ENCODE measurements at regions not wholly inside any gene's neighbourhood (a gene's known extent, or its start where the extent isn't known, plus 50 kb on each side); places are given as distances from the start of the nearest gene placed in this dataset.

DNA sequence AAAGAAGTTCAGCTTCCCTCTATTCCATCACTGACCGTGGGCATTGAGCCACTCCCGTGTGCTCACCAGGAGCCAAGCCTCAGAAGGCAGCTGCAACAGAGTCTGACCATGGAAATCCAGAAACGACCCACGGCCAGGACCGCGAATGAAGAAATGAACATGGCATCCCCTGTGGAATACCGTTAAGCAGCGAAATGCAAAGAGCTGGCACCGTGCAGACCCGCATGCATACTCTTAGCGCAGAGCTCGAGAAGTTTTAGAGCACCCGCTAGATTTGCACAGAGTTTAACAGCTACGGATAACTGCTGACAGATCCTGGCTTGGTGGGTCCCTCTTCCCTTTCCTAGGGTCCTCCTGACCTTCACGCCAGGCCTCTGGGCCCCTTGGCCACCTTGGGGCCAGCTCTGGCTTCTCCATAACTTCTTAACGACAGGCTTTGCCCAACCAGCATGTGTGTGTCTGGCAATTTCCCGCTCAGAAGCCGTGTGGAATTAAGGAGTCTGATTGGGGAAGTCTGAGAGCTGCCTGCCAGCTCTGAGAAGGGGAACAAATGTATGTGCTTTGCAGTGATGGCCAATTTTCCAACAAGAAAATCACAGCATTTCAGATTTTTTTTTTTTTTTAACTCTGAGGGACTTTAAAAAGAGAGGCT lies 75.3 kb upstream of the COL5A1 start:
- no peak for DNase-seq (ENCODE audit: low read depth)
- TF ChIP-seq, protein P1, sequence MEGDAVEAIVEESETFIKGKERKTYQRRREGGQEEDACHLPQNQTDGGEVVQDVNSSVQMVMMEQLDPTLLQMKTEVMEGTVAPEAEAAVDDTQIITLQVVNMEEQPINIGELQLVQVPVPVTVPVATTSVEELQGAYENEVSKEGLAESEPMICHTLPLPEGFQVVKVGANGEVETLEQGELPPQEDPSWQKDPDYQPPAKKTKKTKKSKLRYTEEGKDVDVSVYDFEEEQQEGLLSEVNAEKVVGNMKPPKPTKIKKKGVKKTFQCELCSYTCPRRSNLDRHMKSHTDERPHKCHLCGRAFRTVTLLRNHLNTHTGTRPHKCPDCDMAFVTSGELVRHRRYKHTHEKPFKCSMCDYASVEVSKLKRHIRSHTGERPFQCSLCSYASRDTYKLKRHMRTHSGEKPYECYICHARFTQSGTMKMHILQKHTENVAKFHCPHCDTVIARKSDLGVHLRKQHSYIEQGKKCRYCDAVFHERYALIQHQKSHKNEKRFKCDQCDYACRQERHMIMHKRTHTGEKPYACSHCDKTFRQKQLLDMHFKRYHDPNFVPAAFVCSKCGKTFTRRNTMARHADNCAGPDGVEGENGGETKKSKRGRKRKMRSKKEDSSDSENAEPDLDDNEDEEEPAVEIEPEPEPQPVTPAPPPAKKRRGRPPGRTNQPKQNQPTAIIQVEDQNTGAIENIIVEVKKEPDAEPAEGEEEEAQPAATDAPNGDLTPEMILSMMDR (conservative IDR thresholded peaks at IDR 0.05; ENCODE audit: low read length) = no peak
- H3K4me3 ChIP-seq (ENCODE audit: low read length) = no peak overlapping the region

DNA sequence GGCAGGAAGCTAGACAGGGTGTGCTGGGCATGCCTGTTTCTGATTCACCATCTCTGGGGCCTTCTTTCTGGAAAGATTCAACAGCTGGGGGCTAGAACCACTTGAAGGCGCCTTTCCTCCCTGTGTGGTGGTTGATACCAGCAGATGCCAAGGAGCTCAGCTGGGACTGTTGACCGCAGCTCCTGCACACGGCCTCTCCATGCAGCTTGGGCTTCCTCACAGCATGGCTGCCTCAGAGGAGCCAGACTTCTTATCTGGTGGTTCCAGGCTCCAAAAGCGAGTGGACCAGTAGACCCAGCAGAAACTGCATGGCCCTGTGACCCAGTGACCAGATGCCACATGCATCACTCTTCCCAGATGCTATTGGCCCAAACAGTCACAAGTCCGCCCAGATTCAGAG lies 74.7 kb upstream of the COL5A1 start:
- no peak overlapping the region for H3K4me3 ChIP-seq (ENCODE audit: low read length)
- TF ChIP-seq, protein P1 (conservative IDR thresholded peaks at IDR 0.05; ENCODE audit: low read length) = no peak
- DNase-seq (ENCODE audit: low read depth) = no peak

DNA sequence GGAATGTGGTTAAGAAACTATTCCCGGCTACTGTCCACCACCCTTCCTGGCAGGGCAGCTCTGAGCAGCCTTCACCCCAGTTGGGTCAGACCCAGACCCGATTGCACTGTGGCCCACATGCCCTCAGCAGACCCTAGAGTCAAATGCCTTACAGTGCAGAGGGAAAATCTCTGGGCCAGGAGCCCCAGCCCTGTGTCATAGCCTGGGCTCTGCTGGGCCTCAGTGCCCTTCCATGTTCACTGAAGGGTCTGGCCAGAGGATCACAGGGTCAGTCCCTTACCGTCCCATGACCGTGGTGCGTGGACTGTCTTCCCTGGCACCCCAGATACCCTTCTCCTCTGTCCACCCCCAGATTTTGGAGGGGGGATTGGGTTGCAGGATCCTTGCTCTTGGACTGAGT lies 73.5 kb upstream of the COL5A1 start:
- H3K4me3 ChIP-seq (ENCODE audit: low read length) = no peak overlapping the region
- DNase-seq (ENCODE audit: low read depth) = no peak
- TF ChIP-seq, protein P1 (conservative IDR thresholded peaks at IDR 0.05; ENCODE audit: low read length) = no peak

DNA sequence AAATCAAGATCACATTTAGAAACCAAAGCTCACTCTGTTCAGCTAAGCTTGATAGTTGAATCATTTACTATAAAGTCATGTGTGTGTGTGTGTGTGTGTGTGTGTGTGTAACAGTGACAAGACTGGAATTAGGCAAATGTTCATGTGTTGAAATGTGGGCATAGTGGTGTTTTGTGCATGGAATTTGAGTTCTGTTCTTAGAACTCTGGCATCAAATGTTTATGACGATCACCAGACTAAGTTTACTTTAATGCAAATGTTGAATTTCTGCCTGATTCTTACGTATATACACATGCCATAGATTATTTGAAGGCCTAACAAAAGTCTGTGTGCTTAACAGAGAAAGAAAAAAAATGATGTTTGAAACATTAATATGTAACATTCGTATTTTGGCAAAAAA lies 72.8 kb upstream of the COL5A1 start:
- TF ChIP-seq, protein P1 (conservative IDR thresholded peaks at IDR 0.05; ENCODE audit: low read length) = no peak
- peak; percentile 69 for DNase-seq (ENCODE audit: low read depth)
- no peak overlapping the region for H3K4me3 ChIP-seq (ENCODE audit: low read length)

DNA sequence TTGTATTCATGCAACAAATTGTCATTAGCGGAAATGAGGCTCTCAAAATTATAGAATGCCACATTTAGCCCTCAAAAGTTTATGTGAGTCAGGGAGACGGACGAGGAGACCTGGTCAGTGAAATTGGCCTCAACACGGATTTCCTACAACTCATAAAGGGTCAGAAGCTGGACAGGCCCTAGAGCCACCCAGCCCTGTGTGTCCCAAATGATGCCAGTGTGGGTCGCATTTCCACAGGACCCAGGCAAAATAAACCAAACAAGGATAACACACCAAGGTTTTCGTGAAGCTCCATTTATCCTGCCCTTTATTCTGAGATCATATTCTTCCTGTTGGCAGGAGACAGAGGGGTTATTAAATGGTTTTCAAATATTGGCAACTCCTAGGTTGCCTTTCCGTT lies 72.0 kb upstream of the COL5A1 start:
- TF ChIP-seq, protein P1 (conservative IDR thresholded peaks at IDR 0.05; ENCODE audit: low read length) = no peak
- H3K4me3 ChIP-seq (ENCODE audit: low read length) = no peak overlapping the region
- DNase-seq (ENCODE audit: low read depth) = no peak

DNA sequence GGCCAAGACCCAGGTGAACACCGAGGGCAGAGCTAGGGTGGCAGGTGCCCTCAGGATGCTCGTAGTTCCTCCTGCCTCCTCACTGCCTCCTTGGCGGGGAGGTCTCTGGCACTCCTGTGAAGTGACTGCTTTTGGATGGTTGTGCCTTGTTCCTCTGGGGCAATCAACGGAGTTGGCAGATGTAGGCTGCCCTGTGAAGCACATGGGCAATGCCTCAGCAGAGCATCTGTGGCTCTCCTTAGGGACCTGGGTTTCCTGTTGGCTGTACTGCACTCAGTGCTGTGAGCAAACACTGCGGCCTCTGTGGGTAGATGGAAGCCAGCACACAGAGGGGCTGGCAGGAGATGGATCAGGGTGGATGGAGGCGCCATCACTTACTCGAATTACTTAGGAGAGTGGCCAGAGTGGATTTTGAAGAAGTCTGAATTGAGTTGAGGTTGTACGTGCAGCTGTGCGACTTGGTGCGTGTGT lies 71.4 kb upstream of the COL5A1 start:
- TF ChIP-seq, protein P1 (conservative IDR thresholded peaks at IDR 0.05; ENCODE audit: low read length) = peak; percentile 35; the same call in 1 of the 2 replicates
- no peak overlapping the region for H3K4me3 ChIP-seq (ENCODE audit: low read length)
- DNase-seq (ENCODE audit: low read depth) = peak; percentile 73

DNA sequence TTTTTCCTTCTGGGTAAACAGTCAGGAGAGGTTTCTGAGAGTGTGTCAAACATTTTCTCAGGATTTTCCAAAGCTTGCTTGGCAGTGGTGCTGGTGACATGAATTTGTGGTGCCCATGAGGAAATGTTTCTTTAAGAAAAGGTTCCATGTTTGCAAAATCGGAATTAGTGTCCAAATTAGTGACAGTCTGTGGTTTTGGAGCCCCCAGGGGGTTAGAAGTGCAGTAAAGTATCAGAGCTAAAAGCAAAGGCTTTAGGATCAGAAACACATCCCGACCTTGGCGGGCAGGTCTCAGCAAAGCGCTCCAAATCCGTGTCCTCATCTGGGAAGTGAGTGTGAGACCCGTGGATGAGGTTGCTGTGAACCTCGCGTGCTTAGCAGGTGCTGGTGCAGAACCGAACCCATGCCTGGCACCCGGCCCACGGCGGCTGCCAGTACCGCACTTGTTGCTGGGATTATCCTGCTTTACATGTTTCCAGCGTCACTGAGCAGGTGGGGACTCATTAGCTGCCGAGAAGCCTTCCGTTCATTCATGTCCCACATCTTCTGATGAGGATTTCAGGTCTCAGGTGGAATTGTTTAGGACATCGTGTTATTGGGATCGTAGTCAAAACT lies 70.8 kb upstream of the COL5A1 start:
- H3K4me3 ChIP-seq (ENCODE audit: low read length) = no peak overlapping the region
- DNase-seq (ENCODE audit: low read depth) = no peak
- TF ChIP-seq, protein P1 (conservative IDR thresholded peaks at IDR 0.05; ENCODE audit: low read length) = no peak

Measured in AG10803 (cell line).